ENCODE measurements at regions not wholly inside any gene's neighbourhood (a gene's known extent, or its start where the extent isn't known, plus 50 kb on each side); places are given as distances from the start of the nearest gene placed in this dataset.
"Not testable (repeated sequence)": the region's sequence is repeated elsewhere in the genome, so short reads cannot be mapped to it uniquely, and the experiment has no call there.

DNA sequence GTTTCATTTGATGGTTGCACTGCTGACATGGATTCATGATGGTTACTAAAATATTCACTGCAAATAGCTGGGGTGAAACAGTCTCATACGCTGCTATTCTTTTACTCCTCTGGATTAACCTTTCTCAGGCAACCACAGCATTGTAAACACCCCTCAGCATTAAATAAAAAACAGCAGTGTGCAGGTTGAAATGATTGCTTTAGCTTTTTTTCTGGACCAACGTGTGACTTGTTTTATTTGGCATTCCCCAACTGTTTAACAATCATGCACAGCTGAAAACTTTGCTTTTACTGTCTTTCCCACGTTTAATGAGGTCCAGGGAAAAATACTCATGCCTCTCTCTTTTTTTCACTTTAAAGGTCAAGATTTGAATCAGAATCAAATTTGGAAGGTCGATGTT is 490.8 kb downstream of the RAPGEF2 start:
- Histone ChIP-seq H3K9me3 (ENCODE audit: control insufficient read depth, insufficient read depth, low read depth, low read length) (no peaks in the 10 kb centered on the region), H3K4me3 (ENCODE audit: low read depth in 2 of 2, low read length in 2 of 2) (no peak overlapping the region), H3K4me1 (ENCODE audit: control insufficient read depth, insufficient read depth, low read length) (no peaks in the 10 kb centered on the region), H3K27me3 (ENCODE audit: control insufficient read depth, insufficient read depth, low read length) (no peaks in the 10 kb centered on the region), H3K36me3 (ENCODE audit: control insufficient read depth, insufficient read depth, low read length) (no peaks in the 10 kb centered on the region), H3K27ac (ENCODE audit: low read length) (no peak overlapping the region)
- intact Hi-C loops (cut with micrococcal nuclease; ENCODE audit: unreplicated experiment): no loop called here
- ATAC-seq: no peak
- POLR2A ChIA-PET: no interaction called here
- no TSS peak for BruUV-seq (replicated peaks)
- CTCF ChIA-PET: no interaction called here
- in situ Hi-C loops (cut with HindIII; ENCODE audit: low pct_unique_long_range_greater_than_20kb, low sequenced_read_pairs): no loop called here
- DNase-seq (ENCODE audit: low read depth, low spot score): no peak
- no peak for TF ChIP-seq POLR2AphosphoS5 (IDR thresholded peaks at IDR 0.05; ENCODE audit: low read depth, low read length)
- no peak for TF ChIP-seq TCF7L2 (IDR thresholded peaks at IDR 0.05; ENCODE audit: low read depth, low read length)
- no peak for TF ChIP-seq CTCF (IDR thresholded peaks at IDR 0.05)
- no peak for TF ChIP-seq SIN3A (IDR thresholded peaks at IDR 0.05; ENCODE audit: borderline replicate concordance, insufficient read depth, low read depth, low read length)
- TF ChIP-seq, protein P1, sequence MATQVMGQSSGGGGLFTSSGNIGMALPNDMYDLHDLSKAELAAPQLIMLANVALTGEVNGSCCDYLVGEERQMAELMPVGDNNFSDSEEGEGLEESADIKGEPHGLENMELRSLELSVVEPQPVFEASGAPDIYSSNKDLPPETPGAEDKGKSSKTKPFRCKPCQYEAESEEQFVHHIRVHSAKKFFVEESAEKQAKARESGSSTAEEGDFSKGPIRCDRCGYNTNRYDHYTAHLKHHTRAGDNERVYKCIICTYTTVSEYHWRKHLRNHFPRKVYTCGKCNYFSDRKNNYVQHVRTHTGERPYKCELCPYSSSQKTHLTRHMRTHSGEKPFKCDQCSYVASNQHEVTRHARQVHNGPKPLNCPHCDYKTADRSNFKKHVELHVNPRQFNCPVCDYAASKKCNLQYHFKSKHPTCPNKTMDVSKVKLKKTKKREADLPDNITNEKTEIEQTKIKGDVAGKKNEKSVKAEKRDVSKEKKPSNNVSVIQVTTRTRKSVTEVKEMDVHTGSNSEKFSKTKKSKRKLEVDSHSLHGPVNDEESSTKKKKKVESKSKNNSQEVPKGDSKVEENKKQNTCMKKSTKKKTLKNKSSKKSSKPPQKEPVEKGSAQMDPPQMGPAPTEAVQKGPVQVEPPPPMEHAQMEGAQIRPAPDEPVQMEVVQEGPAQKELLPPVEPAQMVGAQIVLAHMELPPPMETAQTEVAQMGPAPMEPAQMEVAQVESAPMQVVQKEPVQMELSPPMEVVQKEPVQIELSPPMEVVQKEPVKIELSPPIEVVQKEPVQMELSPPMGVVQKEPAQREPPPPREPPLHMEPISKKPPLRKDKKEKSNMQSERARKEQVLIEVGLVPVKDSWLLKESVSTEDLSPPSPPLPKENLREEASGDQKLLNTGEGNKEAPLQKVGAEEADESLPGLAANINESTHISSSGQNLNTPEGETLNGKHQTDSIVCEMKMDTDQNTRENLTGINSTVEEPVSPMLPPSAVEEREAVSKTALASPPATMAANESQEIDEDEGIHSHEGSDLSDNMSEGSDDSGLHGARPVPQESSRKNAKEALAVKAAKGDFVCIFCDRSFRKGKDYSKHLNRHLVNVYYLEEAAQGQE (IDR thresholded peaks at IDR 0.05; ENCODE audit: insufficient read depth in 1 of 2, low read depth in 2 of 2, low read length in 1 of 2): no peak

- CTCF ChIA-PET: no interaction called here
- Histone ChIP-seq H3K27ac (ENCODE audit: low read length) (no peak overlapping the region), H3K9me3 (ENCODE audit: control insufficient read depth, insufficient read depth, low read depth, low read length) (no peaks in the 10 kb centered on the region), H3K36me3 (ENCODE audit: control insufficient read depth, insufficient read depth, low read length) (no peaks in the 10 kb centered on the region), H3K27me3 (ENCODE audit: control insufficient read depth, insufficient read depth, low read length) (no peaks in the 10 kb centered on the region), H3K4me3 (ENCODE audit: low read depth in 2 of 2, low read length in 2 of 2) (no peak overlapping the region), H3K4me1 (ENCODE audit: control insufficient read depth, insufficient read depth, low read length) (no peaks in the 10 kb centered on the region)
- TF ChIP-seq, protein P1 (IDR thresholded peaks at IDR 0.05; ENCODE audit: insufficient read depth in 1 of 2, low read depth in 2 of 2, low read length in 1 of 2): no peak
- TF ChIP-seq POLR2AphosphoS5 (IDR thresholded peaks at IDR 0.05; ENCODE audit: low read depth, low read length) (no peak), TCF7L2 (IDR thresholded peaks at IDR 0.05; ENCODE audit: low read depth, low read length) (no peak), SIN3A (IDR thresholded peaks at IDR 0.05; ENCODE audit: borderline replicate concordance, insufficient read depth, low read depth, low read length) (no peak), CTCF (IDR thresholded peaks at IDR 0.05) (no peak)
- DNase-seq (ENCODE audit: low read depth, low spot score) (no peak), ATAC-seq (no peak)
- in situ Hi-C loops (cut with HindIII; ENCODE audit: low pct_unique_long_range_greater_than_20kb, low sequenced_read_pairs) (no loop called here), intact Hi-C loops (cut with micrococcal nuclease; ENCODE audit: unreplicated experiment) (no loop called here)
- POLR2A ChIA-PET: no interaction called here
- BruUV-seq (replicated peaks): no TSS peak
These were observed 491.7 kb downstream of the RAPGEF2 start for GRCh38 chr4:159594576-159594975.

GRCh38 chr4:159595101-159595500 is 492.2 kb downstream of the RAPGEF2 start:
- H3K36me3 ChIP-seq (ENCODE audit: control insufficient read depth, insufficient read depth, low read length); in situ Hi-C loops (cut with HindIII; ENCODE audit: low pct_unique_long_range_greater_than_20kb, low sequenced_read_pairs); H3K4me3 ChIP-seq (ENCODE audit: low read depth in 2 of 2, low read length in 2 of 2); H3K4me1 ChIP-seq (ENCODE audit: control insufficient read depth, insufficient read depth, low read length); intact Hi-C loops (cut with micrococcal nuclease; ENCODE audit: unreplicated experiment); ATAC-seq; CTCF ChIA-PET; POLR2A ChIA-PET; DNase-seq (ENCODE audit: low read depth, low spot score); BruUV-seq (replicated peaks); H3K27me3 ChIP-seq (ENCODE audit: control insufficient read depth, insufficient read depth, low read length); H3K27ac ChIP-seq (ENCODE audit: low read length); H3K9me3 ChIP-seq (ENCODE audit: control insufficient read depth, insufficient read depth, low read depth, low read length): not testable (repeated sequence)

All from Panc1 (cell line).